ENCODE measurements at regions not wholly inside any gene's neighbourhood (a gene's known extent, or its start where the extent isn't known, plus 50 kb on each side); places are given as distances from the start of the nearest gene placed in this dataset.

GRCh38 chr1:4137621-4138415 is 237.7 kb upstream of the C1orf174 start:
- DNase-seq (ENCODE audit: low read depth in 2 of 2) = no peak

- no peak for DNase-seq (ENCODE audit: low read depth in 2 of 2)
Observed at GRCh38 chr1:4139646-4140045, 239.6 kb upstream of the C1orf174 start.

- DNase-seq (ENCODE audit: low read depth in 2 of 2) = no peak
Observed at GRCh38 chr1:4140241-4140640, 240.2 kb upstream of the C1orf174 start.

GRCh38 chr1:4140821-4141220 is 240.7 kb upstream of the C1orf174 start:
- no peak for DNase-seq (ENCODE audit: low read depth in 2 of 2)

- DNase-seq (ENCODE audit: low read depth in 2 of 2) = no peak
Observed at GRCh38 chr1:4144349-4144971, 244.4 kb upstream of the C1orf174 start.

- no peak for DNase-seq (ENCODE audit: low read depth in 2 of 2)
Observed at GRCh38 chr1:4146101-4146500, 246.0 kb upstream of the C1orf174 start.

- no peak for DNase-seq (ENCODE audit: low read depth in 2 of 2)
Observed at GRCh38 chr1:4146614-4147013, 246.5 kb upstream of the C1orf174 start.

GRCh38 chr1:4147509-4147908 is 247.4 kb upstream of the C1orf174 start:
- no peak for DNase-seq (ENCODE audit: low read depth in 2 of 2)

GRCh38 chr1:4149281-4149680 is 249.2 kb upstream of the C1orf174 start:
- DNase-seq (ENCODE audit: low read depth in 2 of 2) = no peak

GRCh38 chr1:4149831-4150230 is 249.8 kb upstream of the C1orf174 start:
- DNase-seq (ENCODE audit: low read depth in 2 of 2) = no peak

- DNase-seq (ENCODE audit: low read depth in 2 of 2) = no peak
Observed at GRCh38 chr1:4150262-4150661, 250.2 kb upstream of the C1orf174 start.

GRCh38 chr1:4152266-4152665 is 252.2 kb upstream of the C1orf174 start:
- no peak for DNase-seq (ENCODE audit: low read depth in 2 of 2)

- DNase-seq (ENCODE audit: low read depth in 2 of 2) = no peak
Observed at GRCh38 chr1:4153571-4153970, 253.5 kb upstream of the C1orf174 start.

GRCh38 chr1:4156241-4156973 is 256.3 kb upstream of the C1orf174 start:
- no peak for DNase-seq (ENCODE audit: low read depth in 2 of 2)

- DNase-seq (ENCODE audit: low read depth in 2 of 2) = no peak
Observed at GRCh38 chr1:4160181-4160580, 260.1 kb upstream of the C1orf174 start.

- DNase-seq (ENCODE audit: low read depth in 2 of 2) = no peak
Observed at GRCh38 chr1:4161366-4162006, 261.4 kb upstream of the C1orf174 start.

- no peak for DNase-seq (ENCODE audit: low read depth in 2 of 2)
Observed at GRCh38 chr1:4164965-4165364, 264.9 kb upstream of the C1orf174 start.

GRCh38 chr1:4165686-4166300 is 265.7 kb upstream of the C1orf174 start:
- DNase-seq (ENCODE audit: low read depth in 2 of 2) = no peak

GRCh38 chr1:4166713-4167112 is 266.6 kb upstream of the C1orf174 start:
- DNase-seq (ENCODE audit: low read depth in 2 of 2) = no peak

- no peak for DNase-seq (ENCODE audit: low read depth in 2 of 2)
Observed at GRCh38 chr1:4169991-4170390, 269.9 kb upstream of the C1orf174 start.

- DNase-seq (ENCODE audit: low read depth in 2 of 2) = no peak
Observed at GRCh38 chr1:4170548-4171340, 270.7 kb upstream of the C1orf174 start.

All from activated CD4-positive, alpha-beta T cell treated with anti-CD3 and anti-CD28 coated beads for 24 hours (primary cell).